ENCODE measurements at regions not wholly inside any gene's neighbourhood (a gene's known extent, or its start where the extent isn't known, plus 50 kb on each side); places are given as distances from the start of the nearest gene placed in this dataset.
A peak's percentile ranks its signal among the peaks of the same experiment; 100 is the strongest.
"Not testable (repeated sequence)": the region's sequence is repeated elsewhere in the genome, so short reads cannot be mapped to it uniquely, and the experiment has no call there.

DNA sequence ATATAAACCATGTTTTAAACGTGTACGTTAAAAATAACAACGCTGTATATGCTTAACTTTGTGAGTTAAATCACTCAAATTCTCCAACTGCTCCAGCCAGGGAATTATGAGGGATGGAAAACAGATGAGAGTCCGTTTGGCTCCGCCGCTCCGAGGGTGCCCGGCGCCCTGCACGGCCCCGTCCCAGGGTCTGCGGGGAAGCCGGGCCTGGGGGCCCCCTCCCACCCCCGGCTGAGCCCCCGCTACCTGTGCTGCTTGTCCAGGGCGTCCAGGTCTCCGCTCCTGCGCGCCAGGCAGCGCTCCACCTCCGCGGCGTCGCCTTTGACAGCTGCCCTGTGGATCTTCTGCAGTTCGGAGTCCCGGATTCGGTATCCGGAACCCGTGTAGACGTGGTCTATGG lies 415.5 kb downstream of the FOXD4L4 start:
- H3K4me1 ChIP-seq (ENCODE audit: low read depth); H3K4me3 ChIP-seq; intact Hi-C loops (cut with DNase I, micrococcal nuclease); ATAC-seq; H3K9me3 ChIP-seq; H3K36me3 ChIP-seq (ENCODE audit: low read depth): not testable (repeated sequence)
- DNase-seq = peak in 1 of 3 donors; percentile 4

DNA sequence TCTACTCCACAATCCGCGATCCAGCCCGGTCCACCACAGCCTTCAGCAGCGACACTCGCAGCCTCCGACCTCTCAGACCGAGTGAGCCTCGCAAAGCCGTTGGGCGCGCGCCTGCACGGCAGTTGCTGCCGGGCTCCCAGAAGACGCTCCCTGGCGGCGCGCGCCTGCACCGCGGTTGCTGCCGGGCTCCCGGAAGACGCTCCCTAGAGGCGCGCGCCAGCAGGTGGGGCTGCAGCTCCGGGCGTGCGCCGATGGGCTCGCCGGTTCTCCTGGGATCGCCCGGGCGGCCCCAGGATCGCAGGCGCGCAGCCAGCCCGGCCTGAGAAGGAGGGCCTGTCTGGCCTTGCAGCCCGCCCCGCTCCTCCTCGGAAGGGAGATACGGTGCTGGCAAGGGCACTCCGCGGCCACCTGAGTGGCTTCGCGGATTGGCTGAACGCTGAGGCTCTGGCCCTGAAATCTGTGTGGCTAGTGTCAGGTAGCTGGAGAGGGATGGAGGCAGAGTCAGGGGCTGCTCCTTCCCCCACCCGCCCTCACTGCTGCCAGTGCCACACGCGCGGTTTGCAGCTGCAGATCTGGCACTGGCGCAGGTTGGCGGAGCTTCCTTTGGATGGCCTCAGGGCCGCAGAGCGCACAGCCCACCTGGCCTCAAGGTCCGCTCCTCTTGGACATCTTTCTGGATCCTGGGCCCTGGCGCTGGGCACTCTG lies 416.2 kb downstream of the FOXD4L4 start:
- intact Hi-C loops (cut with DNase I, micrococcal nuclease); H3K9me3 ChIP-seq; H3K36me3 ChIP-seq (ENCODE audit: low read depth); H3K4me3 ChIP-seq; H3K4me1 ChIP-seq (ENCODE audit: low read depth): not testable (repeated sequence)
- ATAC-seq (peak; percentile 100), DNase-seq (peak; percentile 62 to 76 (median 65))

DNA sequence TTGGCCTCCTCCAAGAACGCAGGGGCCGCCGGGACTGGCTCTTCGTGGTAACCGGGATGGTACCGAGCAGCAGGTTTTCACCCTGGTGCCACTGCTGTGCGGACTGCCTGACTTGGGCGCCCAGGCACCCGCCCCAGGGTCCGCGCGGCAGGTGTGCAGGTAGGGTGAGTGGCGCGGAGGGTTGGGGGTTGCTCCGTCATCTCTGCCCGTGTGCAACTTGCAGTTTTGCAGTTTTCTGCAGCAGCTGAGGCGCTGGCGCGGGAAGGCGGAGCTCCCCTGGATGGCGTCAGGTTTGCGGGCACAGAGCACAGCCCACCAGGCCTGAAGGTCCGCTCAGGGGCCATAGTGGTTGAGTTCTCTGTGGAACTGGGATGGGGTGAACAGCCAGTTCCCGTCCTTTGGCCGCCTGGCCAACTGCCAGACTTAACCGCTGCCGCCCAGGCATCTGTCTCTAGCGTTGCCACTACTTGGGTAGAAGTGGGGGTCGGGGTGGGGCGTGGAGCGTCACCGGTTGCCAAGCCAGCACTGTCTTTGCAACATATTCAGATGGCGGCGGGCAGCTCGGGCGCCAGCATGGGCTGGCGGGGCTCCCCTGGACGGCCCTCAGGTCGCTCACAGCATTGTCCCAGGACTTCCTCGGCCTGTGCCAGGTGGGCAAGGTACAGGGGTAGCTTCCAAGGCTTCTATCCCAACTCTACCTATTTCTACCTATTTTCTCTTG lies 417.2 kb downstream of the FOXD4L4 start:
- peak in 2 of 3 donors; percentile 20 to 37 for DNase-seq
- H3K4me3 ChIP-seq, ATAC-seq: not testable (repeated sequence)

DNA sequence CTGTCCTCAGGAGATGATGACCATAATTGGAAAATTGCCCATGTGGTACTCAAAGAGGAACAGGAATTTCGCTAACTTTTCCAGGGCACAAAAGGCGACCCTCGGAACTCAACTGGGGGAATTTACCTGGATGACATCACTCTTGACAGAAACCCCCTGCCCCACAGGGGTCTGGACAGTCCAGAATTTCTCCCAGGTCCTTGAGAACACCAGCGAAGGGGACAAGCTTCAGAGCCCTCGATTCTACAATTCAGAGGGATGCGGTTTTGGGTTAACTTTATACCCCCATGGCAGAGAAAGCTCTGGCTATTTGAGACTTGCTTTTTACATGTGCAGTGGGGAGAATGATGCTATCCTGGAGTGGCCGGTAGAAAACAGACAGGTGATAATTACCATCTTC lies 445.4 kb downstream of the FOXD4L4 start:
- H3K9me3 ChIP-seq; ATAC-seq; intact Hi-C loops (cut with DNase I, micrococcal nuclease); H3K4me1 ChIP-seq (ENCODE audit: low read depth); H3K36me3 ChIP-seq (ENCODE audit: low read depth); DNase-seq; H3K4me3 ChIP-seq: not testable (repeated sequence)

More for the DNA sequence above, 417.2 kb downstream of the FOXD4L4 start:
- H3K36me3 ChIP-seq (ENCODE audit: low read depth); H3K9me3 ChIP-seq; intact Hi-C loops (cut with DNase I, micrococcal nuclease); H3K4me1 ChIP-seq (ENCODE audit: low read depth): not testable (repeated sequence)

DNA sequence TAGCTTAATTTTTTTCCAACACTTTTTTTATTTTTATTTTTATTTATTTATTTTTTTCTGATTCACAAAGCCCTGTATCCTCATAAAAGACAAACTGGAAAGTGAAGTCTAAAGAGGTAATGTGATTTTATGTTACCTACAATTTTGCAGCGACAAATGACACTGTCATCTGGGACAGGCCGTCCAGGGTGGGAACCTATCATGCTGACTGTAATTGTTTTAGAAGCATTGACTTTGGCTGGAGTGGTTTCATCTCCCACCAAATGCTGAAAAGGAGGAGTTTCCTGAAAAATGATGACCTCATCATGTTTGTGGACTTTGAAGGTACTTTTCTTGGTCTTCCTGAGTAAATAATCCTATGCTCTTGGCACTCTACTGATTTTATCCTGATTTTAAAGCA lies 446.7 kb downstream of the FOXD4L4 start:
- intact Hi-C loops (cut with DNase I, micrococcal nuclease); DNase-seq; H3K36me3 ChIP-seq (ENCODE audit: low read depth); H3K4me3 ChIP-seq; ATAC-seq; H3K9me3 ChIP-seq; H3K4me1 ChIP-seq (ENCODE audit: low read depth): not testable (repeated sequence)

DNA sequence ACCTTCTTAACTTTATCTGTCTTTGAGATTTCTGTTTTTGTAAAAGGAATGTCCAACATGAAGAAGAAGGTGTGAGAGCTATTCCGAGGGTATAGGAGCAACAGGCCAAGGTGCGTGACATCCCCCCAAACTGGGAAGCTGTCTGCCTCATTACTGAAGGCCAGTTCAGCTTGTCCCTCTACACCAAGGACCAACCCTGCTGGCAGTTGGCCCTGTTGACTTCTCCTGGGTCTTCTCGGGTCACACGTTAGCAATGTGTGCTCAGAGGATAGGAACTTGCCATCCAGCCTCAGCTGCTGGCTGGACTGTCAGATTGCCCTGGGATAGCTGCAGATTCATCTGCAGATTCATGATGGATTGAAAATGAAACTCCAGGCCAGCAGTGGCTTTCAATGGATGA lies 460.3 kb downstream of the FOXD4L4 start:
- ATAC-seq; DNase-seq; H3K4me3 ChIP-seq; H3K36me3 ChIP-seq (ENCODE audit: low read depth); intact Hi-C loops (cut with DNase I, micrococcal nuclease); H3K9me3 ChIP-seq; H3K4me1 ChIP-seq (ENCODE audit: low read depth): not testable (repeated sequence)

DNA sequence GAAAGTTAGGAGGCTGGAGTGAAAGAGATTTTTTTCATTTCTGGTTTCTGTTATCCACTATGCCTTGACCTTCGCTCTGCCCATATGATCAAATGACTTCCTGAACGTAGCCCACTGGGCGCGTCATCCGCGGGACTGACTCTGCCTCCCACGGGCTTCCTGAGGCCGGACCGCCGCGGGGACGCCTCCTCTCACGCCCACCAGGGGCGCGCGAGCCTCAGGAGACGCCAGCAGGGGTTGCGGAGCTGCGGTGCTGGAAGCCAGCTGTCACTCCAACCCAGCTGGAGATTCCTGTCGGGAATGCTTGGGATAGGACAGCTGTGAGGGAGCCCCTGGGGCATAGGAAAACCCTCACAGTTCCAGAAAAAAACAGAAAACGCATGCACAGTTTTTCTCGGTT lies 461.5 kb downstream of the FOXD4L4 start:
- intact Hi-C loops (cut with DNase I, micrococcal nuclease); H3K36me3 ChIP-seq (ENCODE audit: low read depth); H3K9me3 ChIP-seq; H3K4me1 ChIP-seq (ENCODE audit: low read depth); H3K4me3 ChIP-seq: not testable (repeated sequence)
- peak in 1 of 3 donors; percentile 20 for DNase-seq
- peak; percentile 49 for ATAC-seq

DNA sequence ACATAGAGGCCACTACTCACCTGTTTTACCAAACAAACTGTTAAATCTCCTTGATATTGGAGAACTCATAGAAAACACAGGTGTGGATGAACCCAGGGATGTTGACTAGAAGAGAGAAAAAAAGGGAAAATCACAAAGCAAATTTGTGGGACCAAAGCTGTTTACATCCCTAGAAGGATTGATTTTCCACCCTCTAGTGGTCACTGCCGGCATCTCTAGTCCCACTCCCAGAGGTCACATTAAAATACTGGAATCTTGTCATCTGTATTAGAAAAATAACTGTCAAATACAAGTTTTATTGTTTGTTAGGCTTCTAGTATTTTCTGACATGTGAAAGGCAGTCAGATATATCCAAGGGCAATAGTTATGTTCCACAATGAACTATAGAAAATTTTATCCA lies 469.7 kb downstream of the FOXD4L4 start:
- intact Hi-C loops (cut with DNase I, micrococcal nuclease) = not testable (repeated sequence)

DNA sequence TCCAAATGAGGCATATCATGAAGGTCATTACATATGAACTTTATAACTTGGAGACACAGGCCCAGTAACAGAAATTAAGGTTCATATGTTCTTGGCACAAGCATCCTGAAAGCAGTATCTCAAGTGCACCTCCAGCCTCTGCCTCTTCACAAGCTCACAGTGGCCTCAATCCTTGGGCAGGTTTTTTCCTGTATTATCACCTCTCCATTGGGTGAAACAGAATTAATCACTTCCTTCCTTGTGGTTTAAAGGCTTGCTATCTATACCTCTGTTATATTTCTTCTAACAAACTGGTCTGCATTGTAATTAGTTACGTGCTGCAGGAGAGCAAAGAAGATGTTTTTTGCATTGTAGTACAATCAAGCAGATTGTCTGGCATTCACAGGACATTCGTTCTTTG lies 471.0 kb downstream of the FOXD4L4 start:
- ATAC-seq; H3K9me3 ChIP-seq; H3K4me1 ChIP-seq (ENCODE audit: low read depth); H3K4me3 ChIP-seq; DNase-seq; H3K36me3 ChIP-seq (ENCODE audit: low read depth); intact Hi-C loops (cut with DNase I, micrococcal nuclease): not testable (repeated sequence)

More for the DNA sequence above, 469.7 kb downstream of the FOXD4L4 start:
- not testable (repeated sequence) for ATAC-seq; H3K9me3 ChIP-seq; H3K36me3 ChIP-seq (ENCODE audit: low read depth); DNase-seq; H3K4me1 ChIP-seq (ENCODE audit: low read depth); H3K4me3 ChIP-seq

DNA sequence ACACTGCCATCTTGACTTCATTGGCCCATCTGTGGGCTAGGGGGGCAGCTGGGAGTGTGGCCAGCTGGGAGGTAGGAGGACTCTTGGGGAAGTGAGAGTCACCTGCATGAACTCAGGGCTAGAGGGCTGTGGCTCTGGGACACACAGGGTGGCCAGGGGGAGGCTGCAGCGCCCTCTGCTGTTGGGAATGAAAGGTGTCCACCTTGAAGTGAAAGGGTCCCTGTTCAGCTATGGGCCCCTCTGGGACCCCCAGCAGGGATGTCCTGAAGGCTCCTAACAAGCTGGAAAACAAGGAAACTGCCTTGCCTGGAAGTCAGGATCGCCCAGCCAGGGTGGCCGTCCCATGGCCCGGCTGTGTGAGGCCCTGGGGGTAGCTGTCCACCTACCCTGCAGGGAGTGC lies 507.8 kb downstream of the FOXD4L4 start:
- H3K36me3 ChIP-seq (ENCODE audit: low read depth); H3K4me1 ChIP-seq (ENCODE audit: low read depth); intact Hi-C loops (cut with DNase I, micrococcal nuclease); H3K9me3 ChIP-seq; ATAC-seq; H3K4me3 ChIP-seq: not testable (repeated sequence)
- peak in 2 of 3 donors; percentile 21 to 24 for DNase-seq

DNA sequence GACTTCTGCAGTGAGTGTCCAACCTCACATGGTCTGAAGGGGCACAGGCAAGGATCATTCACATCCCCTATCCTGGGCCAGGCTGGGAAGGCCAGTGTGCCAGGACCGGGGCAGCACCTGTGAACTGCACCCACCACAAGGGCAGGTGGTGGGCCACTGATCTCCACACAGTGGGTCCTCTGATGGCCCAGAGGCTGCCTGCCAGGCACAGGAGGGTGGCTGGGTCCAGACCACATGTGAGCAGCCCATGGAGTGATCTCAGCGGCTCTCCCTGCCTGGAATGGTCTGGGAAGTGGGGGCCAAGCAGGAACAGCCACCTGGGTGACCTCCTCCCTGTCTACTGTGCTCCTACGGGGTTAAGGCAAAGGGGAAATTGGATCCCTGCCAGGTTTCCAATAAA lies 508.5 kb downstream of the FOXD4L4 start:
- ATAC-seq; H3K36me3 ChIP-seq (ENCODE audit: low read depth); DNase-seq; H3K9me3 ChIP-seq; H3K4me1 ChIP-seq (ENCODE audit: low read depth); H3K4me3 ChIP-seq; intact Hi-C loops (cut with DNase I, micrococcal nuclease): not testable (repeated sequence)

DNA sequence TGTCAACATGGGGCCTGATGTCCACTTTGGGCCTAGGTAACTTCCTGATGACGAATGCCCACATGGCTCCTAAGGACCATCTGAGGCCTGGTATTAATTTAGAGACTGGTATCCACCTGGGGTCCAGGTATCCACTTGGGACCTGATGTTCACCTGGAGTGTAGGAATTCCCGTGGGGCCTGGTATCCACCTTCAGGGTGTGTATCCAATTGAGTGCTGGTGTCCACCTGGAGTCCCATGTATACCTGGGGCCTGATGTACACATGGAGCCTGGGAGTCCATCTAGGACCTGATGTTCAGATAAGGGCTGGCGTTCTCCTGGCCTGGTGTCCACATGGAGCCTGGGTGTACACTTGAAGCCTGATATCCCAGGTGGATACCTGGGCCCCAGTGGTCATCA lies 520.6 kb downstream of the FOXD4L4 start:
- H3K4me3 ChIP-seq; H3K4me1 ChIP-seq (ENCODE audit: low read depth); DNase-seq; ATAC-seq; H3K36me3 ChIP-seq (ENCODE audit: low read depth); intact Hi-C loops (cut with DNase I, micrococcal nuclease); H3K9me3 ChIP-seq: not testable (repeated sequence)

DNA sequence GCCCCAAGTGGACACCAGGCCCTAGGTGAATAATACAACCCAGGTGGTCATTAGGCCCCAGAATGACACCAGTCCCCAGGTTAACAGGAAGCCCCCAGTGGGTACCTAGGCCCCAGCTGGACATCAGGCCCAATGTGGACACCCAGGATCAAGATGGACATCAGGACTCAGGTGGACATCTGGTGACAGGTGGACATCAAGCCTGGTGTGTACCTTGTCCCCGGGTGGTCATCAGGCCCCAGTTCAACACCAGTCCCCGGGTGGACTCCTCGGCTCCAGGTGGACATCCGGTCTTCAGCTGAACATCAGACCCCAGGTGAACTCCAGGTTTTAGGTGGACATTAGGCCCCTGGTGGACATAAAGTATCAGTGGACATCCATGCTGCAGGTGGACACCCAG lies 524.6 kb downstream of the FOXD4L4 start:
- H3K4me1 ChIP-seq (ENCODE audit: low read depth); H3K4me3 ChIP-seq; H3K9me3 ChIP-seq; H3K36me3 ChIP-seq (ENCODE audit: low read depth); intact Hi-C loops (cut with DNase I, micrococcal nuclease); ATAC-seq: not testable (repeated sequence)
- DNase-seq = peak in 1 of 3 donors; percentile 0

DNA sequence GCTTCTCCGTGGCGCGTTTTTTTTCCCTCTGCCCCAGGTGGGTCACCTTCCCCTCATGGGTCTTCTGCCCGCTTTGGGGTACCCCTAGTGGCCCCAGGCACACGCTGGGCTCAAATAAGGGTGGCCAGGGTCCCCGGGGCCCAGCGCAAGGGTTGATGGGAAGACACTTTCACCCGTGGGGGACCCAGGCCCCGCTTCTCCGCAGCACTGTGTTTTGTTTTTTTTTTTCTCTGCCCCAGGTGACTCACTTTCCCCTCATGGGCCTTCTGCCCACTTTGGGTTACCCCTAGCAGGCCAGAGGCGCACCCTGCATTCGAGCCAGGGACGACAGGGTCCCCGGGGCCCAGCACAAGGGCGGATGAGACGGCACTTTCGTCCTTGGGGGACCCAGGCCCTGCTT lies 526.7 kb downstream of the FOXD4L4 start:
- H3K4me3 ChIP-seq; H3K36me3 ChIP-seq (ENCODE audit: low read depth); ATAC-seq; intact Hi-C loops (cut with DNase I, micrococcal nuclease); H3K9me3 ChIP-seq; H3K4me1 ChIP-seq (ENCODE audit: low read depth): not testable (repeated sequence)
- peak in 1 of 3 donors; percentile 20 for DNase-seq

DNA sequence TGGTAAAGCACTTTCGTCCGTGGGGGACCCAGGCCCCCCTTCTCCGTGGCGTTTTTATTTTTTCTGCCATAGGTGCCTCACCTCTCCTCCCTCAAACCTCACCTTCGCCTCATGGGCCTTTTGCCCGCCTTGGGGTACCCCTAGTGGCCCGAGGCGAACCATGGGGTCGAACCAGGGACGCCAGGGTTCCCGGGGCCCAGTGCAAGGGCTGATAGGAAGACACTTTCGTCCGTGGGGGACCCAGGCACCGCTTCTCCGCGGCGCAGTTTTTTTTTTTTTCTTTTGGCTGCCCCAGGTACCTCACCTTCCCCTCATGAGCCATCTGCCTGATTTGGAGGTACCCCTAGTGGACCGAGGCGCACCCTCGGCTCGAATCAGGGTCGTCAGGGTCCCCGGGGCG lies 527.8 kb downstream of the FOXD4L4 start:
- H3K4me1 ChIP-seq (ENCODE audit: low read depth); H3K36me3 ChIP-seq (ENCODE audit: low read depth); H3K9me3 ChIP-seq; H3K4me3 ChIP-seq; intact Hi-C loops (cut with DNase I, micrococcal nuclease); ATAC-seq: not testable (repeated sequence)
- DNase-seq = peak in 1 of 3 donors; percentile 19

Measured in mucosa of descending colon (tissue), 3 donors.